Rectal smooth muscle tissue (tissue), 1 donor: ENCODE measurements at regions not wholly inside any gene's neighbourhood (a gene's known extent, or its start where the extent isn't known, plus 50 kb on each side); places are given as distances from the start of the nearest gene placed in this dataset.

Experiments
- H3K27ac ChIP-seq: one replicate; pipeline ENCODE4 v1.7.0; 2013; ENCODE audit warnings: low read depth, low read length, inconsistent platforms
- H3K27me3 ChIP-seq: one replicate; pipeline ENCODE4 v1.7.0; 2013; ENCODE audit warnings: low read length; ENCODE audit not compliant: control insufficient read depth, insufficient read depth
- H3K36me3 ChIP-seq: one replicate; pipeline ENCODE4 v1.7.0; 2013; ENCODE audit warnings: low read length; ENCODE audit not compliant: control insufficient read depth, insufficient read depth
- H3K4me1 ChIP-seq: one replicate; pipeline ENCODE4 v1.7.0; 2013; ENCODE audit warnings: low read length; ENCODE audit not compliant: control insufficient read depth, insufficient read depth
- H3K4me3 ChIP-seq: one replicate; pipeline ENCODE4 v1.7.0; 2013; ENCODE audit warnings: low read length
- H3K9ac ChIP-seq: one replicate; pipeline ENCODE4 v1.7.0; 2013; ENCODE audit warnings: low read length

DNA sequence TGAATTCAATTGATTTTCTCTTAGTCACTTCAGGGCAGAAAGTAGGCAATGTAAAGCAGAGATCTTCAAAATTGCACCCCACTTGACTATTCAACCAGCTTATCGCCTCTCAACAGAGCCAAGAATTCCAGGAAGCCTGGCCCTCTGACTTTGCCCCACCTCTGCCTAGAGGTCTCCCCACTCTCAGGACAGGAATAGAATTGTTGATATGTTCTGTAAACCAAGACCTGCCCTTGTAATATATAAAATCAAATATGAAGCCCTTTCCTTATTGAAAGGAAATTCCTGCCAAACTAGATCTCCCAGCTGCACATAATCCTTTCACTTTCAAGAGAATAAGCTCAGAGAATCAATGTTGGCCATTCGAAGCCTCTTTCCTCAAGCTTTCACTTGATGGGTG lies 116.1 kb upstream of the DPT start:
- Histone ChIP-seq H3K4me3 (no peak overlapping the region), H3K36me3 (no peaks in the 10 kb centered on the region), H3K27ac (no peak overlapping the region), H3K9ac (no peak overlapping the region), H3K4me1 (no peaks in the 10 kb centered on the region), H3K27me3 (no peaks in the 10 kb centered on the region)

DNA sequence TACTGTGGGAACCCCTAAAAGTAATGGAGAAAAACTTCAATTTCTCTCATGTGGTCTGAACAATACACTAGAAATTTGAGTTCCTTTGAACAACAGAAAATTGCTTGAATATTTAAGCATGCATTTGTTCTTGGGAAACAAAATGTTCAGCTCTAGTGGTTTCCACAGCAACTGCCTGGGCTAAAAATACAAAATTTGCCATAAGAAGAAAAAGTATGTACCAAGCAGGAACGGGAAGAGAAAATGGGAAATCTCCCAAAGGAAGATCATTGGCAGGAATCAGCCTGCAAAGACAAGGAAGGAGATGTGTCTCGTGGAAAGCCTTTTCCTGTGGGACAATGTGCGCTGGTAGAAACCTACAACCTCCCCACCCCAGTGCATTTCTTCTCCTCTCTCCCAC lies 119.0 kb upstream of the DPT start:
- H3K4me3 ChIP-seq: no peak overlapping the region

DNA sequence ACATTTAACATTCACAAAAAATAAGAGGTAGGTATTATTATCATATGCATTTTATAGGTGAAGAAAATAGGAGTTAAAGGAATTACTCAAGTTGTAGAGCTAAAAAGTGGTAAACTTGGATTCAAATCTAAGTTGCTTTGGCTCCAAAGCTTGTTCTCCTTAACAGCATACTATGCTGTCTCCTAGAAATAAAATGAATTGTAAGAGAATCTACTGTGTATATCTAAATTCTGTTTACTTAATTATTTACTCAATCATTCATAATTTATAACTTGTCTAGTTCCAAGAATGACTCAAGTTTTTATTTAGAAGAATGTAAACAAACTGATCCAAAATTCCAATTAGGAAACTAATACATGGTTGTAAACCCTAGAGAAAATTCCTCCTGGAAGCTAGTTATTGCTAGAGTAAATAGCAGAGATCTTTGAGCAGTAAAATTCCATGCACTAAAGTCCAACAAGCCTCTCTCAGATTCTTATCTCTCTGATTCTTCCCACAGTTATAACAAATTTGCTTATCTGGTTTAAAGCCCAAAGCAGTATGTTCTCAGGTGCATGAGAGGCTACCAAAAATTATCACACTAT lies 132.5 kb upstream of the DPT start:
- Histone ChIP-seq H3K4me3 (no peak overlapping the region), H3K27ac (no peak overlapping the region), H3K27me3 (no peaks in the 10 kb centered on the region), H3K36me3 (no peaks in the 10 kb centered on the region), H3K9ac (no peak overlapping the region), H3K4me1 (no peaks in the 10 kb centered on the region)

More for the DNA sequence above, 119.0 kb upstream of the DPT start:
- Histone ChIP-seq H3K27ac (no peak overlapping the region), H3K36me3 (no peaks in the 10 kb centered on the region), H3K4me1 (no peaks in the 10 kb centered on the region), H3K27me3 (no peaks in the 10 kb centered on the region), H3K9ac (no peak overlapping the region)

DNA sequence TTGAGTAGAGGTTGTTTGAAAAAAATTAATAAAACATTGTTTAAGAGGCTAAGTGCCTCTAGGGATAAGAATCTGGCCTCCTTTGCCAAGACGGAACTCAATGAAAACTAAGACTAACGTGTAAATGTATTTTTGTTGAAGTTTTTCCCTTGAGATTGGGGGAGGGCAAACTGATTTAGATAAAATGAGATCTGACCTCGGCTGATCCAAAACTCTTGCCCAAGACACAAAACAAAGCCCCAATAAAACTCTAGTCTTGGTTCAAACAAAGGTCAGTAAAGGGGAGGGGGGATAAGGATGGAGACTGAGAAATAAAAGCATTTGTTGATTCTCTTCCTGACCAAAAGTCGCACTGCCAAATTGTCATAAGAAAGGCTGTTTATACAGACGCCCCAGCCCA lies 134.8 kb upstream of the DPT start:
- Histone ChIP-seq H3K27me3 (no peaks in the 10 kb centered on the region), H3K9ac (no peak overlapping the region), H3K36me3 (no peaks in the 10 kb centered on the region), H3K27ac (peak overlapping the region; percentile 3), H3K4me1 (no peaks in the 10 kb centered on the region), H3K4me3 (no peak overlapping the region)

DNA sequence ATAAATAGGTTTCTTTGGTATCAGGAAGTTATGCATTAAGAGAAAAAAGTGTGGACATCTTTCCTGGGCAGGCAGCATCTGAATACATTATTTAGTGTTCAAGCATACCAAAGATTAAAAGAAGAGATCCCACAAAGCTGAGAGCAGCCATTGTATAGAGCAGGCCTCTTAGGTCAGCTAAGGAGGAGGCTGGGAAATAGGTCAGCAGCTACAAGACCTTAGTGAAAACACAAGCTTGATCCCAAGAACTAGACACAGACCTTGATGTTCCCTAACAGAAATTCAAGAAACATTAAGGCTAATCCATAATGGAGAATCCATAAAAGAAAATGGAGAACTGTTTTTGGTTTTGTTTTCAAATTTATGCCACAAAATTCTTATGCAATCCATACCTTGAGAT lies 135.3 kb upstream of the DPT start:
- H3K27me3 ChIP-seq: no peaks in the 10 kb centered on the region
- H3K27ac ChIP-seq: no peak overlapping the region

DNA sequence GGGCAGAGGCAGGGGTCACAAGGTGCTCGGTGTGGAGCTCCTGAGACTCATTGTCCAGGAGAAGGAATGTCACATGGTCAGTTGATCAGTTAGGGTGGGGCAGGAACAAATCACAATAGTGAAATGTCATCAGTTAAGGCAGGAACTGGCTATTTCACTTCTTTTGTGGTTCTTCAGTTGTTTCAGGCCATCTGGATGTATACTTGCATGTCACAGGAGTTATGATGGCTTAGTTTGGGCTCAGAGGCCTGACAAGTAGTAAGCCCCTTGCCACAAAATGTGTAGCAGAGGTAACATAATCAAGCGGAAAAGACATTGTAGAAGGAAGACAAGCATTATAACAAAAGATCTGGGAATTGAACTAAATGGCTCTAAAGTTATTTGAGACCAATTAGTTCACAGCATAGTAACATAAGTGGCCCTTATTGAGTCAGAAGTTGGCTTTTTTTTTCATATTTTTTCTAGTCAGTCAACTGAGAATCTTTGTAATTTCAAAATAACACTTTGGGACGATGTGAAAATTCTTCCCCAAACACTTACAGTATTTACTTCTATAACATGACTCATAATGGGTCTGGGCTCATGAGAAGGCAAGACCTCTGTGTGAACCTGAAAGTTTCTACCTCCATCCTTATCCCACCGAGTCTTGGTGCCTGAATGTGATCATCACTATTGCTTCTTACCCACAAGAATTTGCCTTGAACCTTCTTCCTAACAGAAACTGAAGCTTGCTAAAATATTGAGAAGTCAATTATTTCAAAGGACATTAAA lies 137.0 kb upstream of the DPT start:
- H3K36me3 ChIP-seq: no peaks in the 10 kb centered on the region

More for the DNA sequence above, 135.3 kb upstream of the DPT start:
- H3K4me3 ChIP-seq: no peak overlapping the region
- no peaks in the 10 kb centered on the region for H3K36me3 ChIP-seq
- H3K9ac ChIP-seq: no peak overlapping the region
- no peaks in the 10 kb centered on the region for H3K4me1 ChIP-seq

DNA sequence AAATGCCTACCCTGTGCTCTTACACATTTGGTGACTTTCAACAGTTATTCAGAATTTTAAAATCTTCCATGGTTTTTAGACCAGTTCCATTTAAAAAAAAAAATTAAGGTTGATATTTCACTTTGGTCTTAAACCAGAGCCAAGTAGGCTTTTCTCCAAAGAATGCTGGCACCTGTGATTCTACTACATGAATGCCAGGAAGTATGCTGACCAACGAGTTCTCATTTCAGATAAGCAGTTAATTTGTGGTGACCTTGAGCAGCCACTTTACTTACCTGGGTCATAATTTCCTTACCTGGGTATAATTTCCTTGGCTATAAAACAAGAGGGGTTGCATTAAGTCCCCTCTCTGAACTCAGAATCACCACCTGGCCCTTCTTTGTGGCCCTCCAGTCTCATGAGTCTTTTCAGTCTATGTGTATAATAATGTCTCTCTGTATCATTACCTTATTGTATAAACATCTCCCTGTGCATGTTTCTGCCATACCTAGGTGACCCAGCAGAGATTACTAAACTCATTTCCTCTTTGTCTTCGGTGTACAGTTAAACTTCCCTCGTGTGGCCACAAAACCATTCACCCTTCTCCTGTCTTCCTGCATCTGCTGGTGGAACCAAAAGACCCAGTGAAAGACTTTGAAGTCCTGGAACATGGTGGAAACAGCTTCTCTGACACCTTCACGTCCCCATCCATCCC lies 139.1 kb upstream of the DPT start:
- H3K4me3 ChIP-seq: no peak overlapping the region
- H3K9ac ChIP-seq: no peak overlapping the region
- H3K36me3 ChIP-seq: no peaks in the 10 kb centered on the region
- H3K27me3 ChIP-seq: no peaks in the 10 kb centered on the region
- H3K27ac ChIP-seq: no peak overlapping the region
- no peaks in the 10 kb centered on the region for H3K4me1 ChIP-seq

More for the DNA sequence above, 137.0 kb upstream of the DPT start:
- Histone ChIP-seq H3K27ac (no peak overlapping the region), H3K4me1 (no peaks in the 10 kb centered on the region), H3K27me3 (no peaks in the 10 kb centered on the region), H3K9ac (no peak overlapping the region), H3K4me3 (no peak overlapping the region)

DNA sequence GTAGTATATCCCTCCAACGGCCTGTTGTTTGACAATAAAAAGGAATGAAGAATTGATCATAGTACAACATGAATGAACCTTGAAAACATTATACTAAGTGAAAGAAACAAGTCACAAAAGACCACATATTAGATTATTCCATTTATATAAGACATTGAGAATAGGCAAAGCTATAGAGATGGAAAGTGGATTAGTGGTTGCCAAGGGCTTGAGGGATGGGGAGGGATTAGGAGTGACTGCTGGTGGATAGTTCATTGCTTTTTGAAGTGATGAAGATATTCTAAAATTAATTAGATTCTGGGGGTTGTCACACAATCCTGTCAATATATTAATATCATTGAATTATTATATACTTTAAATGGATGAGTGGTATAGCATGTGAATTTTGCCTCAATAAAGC lies 142.5 kb upstream of the DPT start:
- Histone ChIP-seq H3K36me3 (no peaks in the 10 kb centered on the region), H3K4me1 (no peaks in the 10 kb centered on the region), H3K4me3 (no peak overlapping the region), H3K27me3 (no peaks in the 10 kb centered on the region), H3K9ac (no peak overlapping the region), H3K27ac (no peak overlapping the region)

DNA sequence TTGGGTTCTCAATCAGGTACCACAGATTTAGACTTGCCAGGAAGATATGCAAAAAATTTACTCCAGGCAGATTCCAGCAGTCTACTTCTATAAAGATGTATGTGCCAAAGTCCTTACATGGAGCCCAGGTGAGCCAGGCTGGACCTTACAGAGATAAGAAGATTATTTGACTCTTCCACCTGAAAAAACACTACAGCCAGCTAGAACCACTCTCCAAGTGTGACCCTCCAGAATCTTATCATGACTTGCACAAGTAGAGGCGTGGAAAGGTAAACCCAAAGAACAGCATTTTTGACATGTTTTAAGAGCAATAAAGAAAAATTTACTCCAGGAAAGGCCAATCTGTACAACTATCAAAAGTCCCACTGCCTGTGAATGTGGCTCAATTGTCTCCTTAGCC lies 146.8 kb upstream of the DPT start:
- no peak overlapping the region for H3K27ac ChIP-seq
- H3K9ac ChIP-seq: no peak overlapping the region
- no peaks in the 10 kb centered on the region for H3K27me3 ChIP-seq
- peaks cover 4% of the 10 kb centered on the region for H3K4me1 ChIP-seq
- no peaks in the 10 kb centered on the region for H3K36me3 ChIP-seq
- no peak overlapping the region for H3K4me3 ChIP-seq

DNA sequence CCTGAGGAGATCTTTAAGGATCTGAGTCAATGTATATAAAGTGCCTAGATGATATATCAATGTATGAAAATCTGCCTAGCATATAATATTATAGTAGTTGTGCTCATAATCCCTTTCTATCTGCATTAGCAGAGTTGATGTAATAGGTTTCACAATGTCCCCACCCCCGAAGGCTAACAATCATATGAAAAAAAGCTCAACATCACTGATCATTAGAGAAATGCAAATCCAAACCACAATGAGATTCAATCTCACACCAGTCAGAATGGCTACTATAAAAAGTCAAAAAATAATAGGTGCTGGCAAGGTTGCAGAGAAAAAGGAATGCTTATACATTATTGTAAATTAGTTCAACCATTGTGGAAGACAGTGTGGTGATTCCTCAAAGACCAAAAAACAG lies 147.8 kb upstream of the DPT start:
- Histone ChIP-seq H3K27me3 (no peaks in the 10 kb centered on the region), H3K9ac (no peak overlapping the region), H3K4me3 (no peak overlapping the region), H3K4me1 (peaks cover 4% of the 10 kb centered on the region), H3K36me3 (no peaks in the 10 kb centered on the region), H3K27ac (no peak overlapping the region)

DNA sequence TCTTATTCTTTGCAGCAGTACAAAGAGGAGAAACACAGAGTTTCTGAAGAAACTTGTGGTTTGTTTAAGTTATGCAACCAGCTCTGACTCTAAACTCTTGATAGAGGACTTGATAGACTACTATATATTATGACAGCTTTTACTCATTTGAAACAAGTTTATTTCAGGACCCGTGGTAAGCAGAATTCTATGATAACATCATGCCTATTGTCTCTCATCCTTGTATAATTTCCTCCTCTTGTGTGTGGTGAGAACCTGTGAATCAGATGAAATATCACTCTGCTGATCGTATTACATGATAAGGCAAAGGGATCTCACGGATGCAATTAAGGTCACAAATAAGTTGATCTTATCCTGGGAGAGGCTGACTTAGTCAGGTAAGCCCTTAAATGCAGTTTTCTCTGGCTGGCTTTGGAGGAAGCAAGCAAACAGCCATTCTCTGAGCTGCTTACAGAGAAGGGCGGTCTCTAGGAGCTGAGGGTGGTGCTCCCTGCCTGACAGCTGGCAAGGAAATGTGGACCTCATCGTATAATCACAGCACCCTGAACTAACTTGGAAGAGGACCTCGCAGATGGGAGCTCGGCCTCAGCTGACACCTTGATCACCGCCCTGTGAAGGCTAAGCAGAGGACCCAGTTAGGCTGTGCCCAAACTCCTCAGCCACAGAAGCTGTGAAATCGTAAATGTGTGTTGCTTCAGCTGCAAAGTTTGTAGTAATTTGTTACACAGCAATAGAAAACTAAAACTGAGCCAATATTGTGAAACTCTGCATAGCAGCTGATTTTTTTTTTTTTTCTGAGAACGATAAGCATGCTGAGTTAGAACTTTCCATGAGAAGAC lies 151.1 kb upstream of the DPT start:
- Histone ChIP-seq H3K27me3 (no peaks in the 10 kb centered on the region), H3K9ac (no peak overlapping the region), H3K36me3 (no peaks in the 10 kb centered on the region), H3K4me3 (peak overlapping the region; percentile 7), H3K4me1 (peaks cover 4% of the 10 kb centered on the region), H3K27ac (no peak overlapping the region)

DNA sequence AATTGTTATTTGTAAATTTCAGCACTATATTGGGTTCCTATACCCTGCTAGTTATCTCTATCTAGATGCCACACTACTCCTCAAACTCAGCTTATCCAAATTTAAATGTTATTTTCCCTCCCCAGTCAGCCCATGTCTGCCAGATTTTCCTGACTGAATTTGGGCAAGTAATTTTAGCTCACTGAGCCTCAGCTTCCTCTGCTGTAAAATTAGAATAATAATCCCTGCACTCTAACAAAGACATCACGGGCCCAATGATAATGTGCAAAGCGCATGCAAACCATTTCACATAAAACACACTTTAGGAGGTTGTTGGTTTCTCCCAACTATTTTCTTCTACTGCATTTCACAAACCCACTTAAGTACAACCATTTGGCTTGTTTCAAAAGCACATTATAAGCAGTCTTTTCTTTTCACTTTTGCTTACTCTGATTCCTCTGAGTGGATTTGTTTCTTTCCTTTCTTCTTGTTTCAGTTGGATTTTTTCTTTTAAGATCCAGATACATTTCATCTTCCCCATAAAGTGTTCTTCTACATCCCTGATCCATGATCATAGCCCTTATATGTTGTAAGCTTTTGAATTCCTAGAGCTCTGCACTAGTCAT lies 152.8 kb upstream of the DPT start:
- Histone ChIP-seq H3K36me3 (no peaks in the 10 kb centered on the region), H3K4me3 (no peak overlapping the region), H3K4me1 (peaks cover 4% of the 10 kb centered on the region), H3K27me3 (no peaks in the 10 kb centered on the region), H3K27ac (no peak overlapping the region), H3K9ac (no peak overlapping the region)
